Gastroesophageal sphincter (tissue), 4 donors: ENCODE measurements at regions not wholly inside any gene's neighbourhood (a gene's known extent, or its start where the extent isn't known, plus 50 kb on each side); places are given as distances from the start of the nearest gene placed in this dataset.

Source experiments
- ATAC-seq: fragments of 150-250 bp; one replicate; pipeline ENCODE4 v1.9.1; 2016; ENCODE audit warnings: mild to moderate bottlenecking, moderate library complexity
- H3K27ac ChIP-seq, 4 donors: fragments of 200-600 bp; sonication (generic) in 3 of 4; 1 replicate in 3 of 4; 2 replicates in 1 of 4; pipeline ENCODE4 v1.5.1; 2016 to 2019
- H3K27me3 ChIP-seq: fragments of 200-600 bp; sonication (generic); one replicate; pipeline ENCODE4 v1.5.1; 2019
- H3K36me3 ChIP-seq, 2 donors: fragments of 200-600 bp; sonication (generic); one replicate each; pipeline ENCODE4 v1.5.1; 2019; ENCODE audit warnings: control low read depth in 1 of 2
- H3K4me1 ChIP-seq, 3 donors: fragments of 200-600 bp; sonication (generic); 1 replicate in 2 of 3; 2 replicates in 1 of 3; pipeline ENCODE4 v1.5.1; 2016 to 2019; ENCODE audit warnings: control low read depth in 2 of 3
- H3K4me3 ChIP-seq, 2 donors: fragments of 200-600 bp; sonication (generic); one replicate each; pipeline ENCODE4 v1.5.1; 2019; ENCODE audit warnings: mild to moderate bottlenecking in 1 of 2, moderate library complexity in 1 of 2
- H3K9me3 ChIP-seq, 3 donors: fragments of 200-600 bp; sonication (generic); one replicate each; pipeline ENCODE4 v1.5.1; 2017 to 2019; ENCODE audit warnings: control low read depth in 2 of 3
- EP300 ChIP-seq: sonication (generic); formaldehyde crosslinking; IDR thresholded peaks from one replicate; pipeline ENCODE4 v1.6.1; 2017; ENCODE audit warnings: antibody characterized with exemption, mild to moderate bottlenecking
- POLR2A ChIP-seq, 2 donors: fragments of 450-650 bp; IDR thresholded peaks; one replicate each; pipeline ENCODE4 v1.6.1; 2017; ENCODE audit warnings: antibody characterized with exemption in 2 of 2, mild to moderate bottlenecking in 2 of 2, moderate library complexity in 1 of 2
- POLR2AphosphoS5 ChIP-seq: sonication (generic); formaldehyde crosslinking; IDR thresholded peaks from one replicate; pipeline ENCODE4 v1.6.1; 2017; ENCODE audit warnings: antibody characterized with exemption
- WGBS, 2 donors: methylation state at CpG; one replicate each; pipeline ENCODE4 v1.1.5; 2018; ENCODE audit warnings: low coverage in 1 of 2; 5-methylcytosine and 5-hydroxymethylcytosine counted together
- TF ChIP-seq, protein P1 (sequence below), 4 experiments: fragments of 200-600 bp in 2 of 4; fragments of 450-650 bp in 2 of 4; sonication (generic) in 1 of 4; IDR thresholded peaks; one replicate each; pipeline ENCODE4 v1.5.1; 2017 to 2019; ENCODE audit warnings: antibody characterized with exemption in 4 of 4, mild to moderate bottlenecking in 2 of 4, moderate library complexity in 2 of 4

- no peak for TF ChIP-seq POLR2AphosphoS5
- TF ChIP-seq, protein P1, sequence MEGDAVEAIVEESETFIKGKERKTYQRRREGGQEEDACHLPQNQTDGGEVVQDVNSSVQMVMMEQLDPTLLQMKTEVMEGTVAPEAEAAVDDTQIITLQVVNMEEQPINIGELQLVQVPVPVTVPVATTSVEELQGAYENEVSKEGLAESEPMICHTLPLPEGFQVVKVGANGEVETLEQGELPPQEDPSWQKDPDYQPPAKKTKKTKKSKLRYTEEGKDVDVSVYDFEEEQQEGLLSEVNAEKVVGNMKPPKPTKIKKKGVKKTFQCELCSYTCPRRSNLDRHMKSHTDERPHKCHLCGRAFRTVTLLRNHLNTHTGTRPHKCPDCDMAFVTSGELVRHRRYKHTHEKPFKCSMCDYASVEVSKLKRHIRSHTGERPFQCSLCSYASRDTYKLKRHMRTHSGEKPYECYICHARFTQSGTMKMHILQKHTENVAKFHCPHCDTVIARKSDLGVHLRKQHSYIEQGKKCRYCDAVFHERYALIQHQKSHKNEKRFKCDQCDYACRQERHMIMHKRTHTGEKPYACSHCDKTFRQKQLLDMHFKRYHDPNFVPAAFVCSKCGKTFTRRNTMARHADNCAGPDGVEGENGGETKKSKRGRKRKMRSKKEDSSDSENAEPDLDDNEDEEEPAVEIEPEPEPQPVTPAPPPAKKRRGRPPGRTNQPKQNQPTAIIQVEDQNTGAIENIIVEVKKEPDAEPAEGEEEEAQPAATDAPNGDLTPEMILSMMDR (IDR thresholded peaks at IDR 0.05): no peak
- no peak for TF ChIP-seq POLR2A (IDR thresholded peaks at IDR 0.05)
- TF ChIP-seq EP300: no peak
- Histone ChIP-seq H3K4me3 (no peak overlapping the region), H3K27me3 (no peaks in the 10 kb centered on the region), H3K9me3 (no peaks in the 10 kb centered on the region), H3K27ac (no peak overlapping the region), H3K4me1 (no peaks in the 10 kb centered on the region), H3K36me3 (no peaks in the 10 kb centered on the region)
- 100% methylated on average over 1 of the region's 1 CpG for WGBS, 2 donors
- ATAC-seq: no peak
These were observed 333.4 kb upstream of the TBC1D5 start for GRCh38 chr3:18075799-18076198.

DNA sequence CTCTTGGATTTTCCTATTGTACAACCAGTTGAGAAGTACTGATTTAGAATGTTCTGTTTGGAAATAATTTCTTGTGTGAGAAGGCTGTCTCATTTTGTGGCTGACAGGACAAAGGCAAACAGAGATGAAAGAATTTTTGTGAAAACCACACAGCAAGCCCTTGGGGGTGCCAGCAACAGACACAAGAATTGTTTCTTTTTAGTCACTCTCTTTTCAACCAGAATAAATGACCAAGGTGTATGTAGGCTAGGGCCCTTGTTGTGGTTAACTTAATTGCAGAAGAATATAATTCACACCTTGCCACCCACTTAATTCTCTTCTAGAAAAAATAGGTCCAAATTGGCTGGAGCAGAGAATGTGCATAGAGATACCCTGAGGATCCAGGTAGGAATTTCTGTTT, 329.4 kb upstream of the TBC1D5 start:
- no peak overlapping the region for H3K27ac ChIP-seq
- H3K27me3 ChIP-seq: no peaks in the 10 kb centered on the region
- H3K4me1 ChIP-seq: no peaks in the 10 kb centered on the region
- H3K9me3 ChIP-seq: no peaks in the 10 kb centered on the region
- no peak overlapping the region for H3K4me3 ChIP-seq
- no peak for ATAC-seq
- no peaks in the 10 kb centered on the region for H3K36me3 ChIP-seq
- TF ChIP-seq EP300 (no peak), POLR2AphosphoS5 (no peak), POLR2A (IDR thresholded peaks at IDR 0.05) (no peak)
- TF ChIP-seq, protein P1 (IDR thresholded peaks at IDR 0.05): no peak

- ATAC-seq: no peak
- Histone ChIP-seq H3K27ac (no peak overlapping the region), H3K4me3 (no peak overlapping the region), H3K9me3 (no peaks in the 10 kb centered on the region), H3K27me3 (no peaks in the 10 kb centered on the region), H3K4me1 (no peaks in the 10 kb centered on the region), H3K36me3 (no peaks in the 10 kb centered on the region)
- TF ChIP-seq POLR2A (IDR thresholded peaks at IDR 0.05) (no peak), POLR2AphosphoS5 (no peak), EP300 (no peak)
- TF ChIP-seq, protein P1 (IDR thresholded peaks at IDR 0.05): no peak
- 65 to 100% methylated on average over 1 of the region's 1 CpG for WGBS, 2 donors
These were observed 328.5 kb upstream of the TBC1D5 start for GRCh38 chr3:18070944-18071343.

DNA sequence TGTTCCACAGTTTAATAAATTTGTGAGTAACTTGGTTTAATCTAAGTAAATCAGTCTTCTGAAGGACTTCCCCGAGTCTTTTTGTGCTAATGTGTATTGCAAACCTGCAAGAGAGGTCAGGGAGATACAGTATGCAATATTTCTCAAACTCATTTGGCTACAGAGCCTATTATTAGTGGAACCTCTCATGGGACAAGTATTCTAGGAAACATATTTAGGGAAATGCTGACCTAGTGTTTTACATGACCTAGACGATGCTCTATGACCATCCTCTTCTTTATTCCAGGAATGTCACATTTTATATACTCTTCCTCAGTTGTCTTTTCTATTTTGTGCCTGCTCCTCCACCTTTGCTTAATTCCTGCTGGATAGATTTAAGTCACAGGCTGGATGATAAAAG, 327.8 kb upstream of the TBC1D5 start:
- 48 to 61% methylated on average over 2 of the region's 2 CpGs for WGBS, 2 donors
- no peaks in the 10 kb centered on the region for H3K27me3 ChIP-seq
- H3K9me3 ChIP-seq: no peaks in the 10 kb centered on the region
- H3K36me3 ChIP-seq: no peaks in the 10 kb centered on the region
- H3K4me1 ChIP-seq: no peaks in the 10 kb centered on the region
- H3K4me3 ChIP-seq: no peak overlapping the region
- TF ChIP-seq POLR2A (IDR thresholded peaks at IDR 0.05) (no peak), POLR2AphosphoS5 (no peak), EP300 (no peak)
- TF ChIP-seq, protein P1 (IDR thresholded peaks at IDR 0.05): no peak
- no peak overlapping the region for H3K27ac ChIP-seq
- no peak for ATAC-seq

DNA sequence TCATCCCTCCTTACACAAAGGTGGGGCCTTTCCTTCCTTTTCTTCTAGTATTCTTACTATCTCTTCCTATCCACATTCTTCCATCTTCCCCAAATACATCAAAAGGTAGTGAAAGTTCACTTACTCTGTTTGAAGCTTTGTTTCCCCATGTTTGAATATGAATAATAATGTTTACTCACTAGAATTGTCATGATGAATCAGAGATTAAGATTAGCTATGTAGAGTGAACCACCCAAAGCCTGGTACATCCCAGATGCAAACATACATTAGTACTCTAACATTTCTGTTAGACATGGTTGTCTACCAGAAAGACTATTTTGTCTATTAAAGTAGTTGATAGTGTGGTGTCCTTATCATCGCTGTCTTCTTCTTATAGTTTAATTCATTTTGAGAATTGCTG, 327.1 kb upstream of the TBC1D5 start:
- Histone ChIP-seq H3K4me1 (no peaks in the 10 kb centered on the region), H3K4me3 (no peak overlapping the region), H3K27me3 (no peaks in the 10 kb centered on the region), H3K9me3 (no peaks in the 10 kb centered on the region), H3K27ac (no peak overlapping the region), H3K36me3 (no peaks in the 10 kb centered on the region)
- TF ChIP-seq EP300 (no peak), POLR2A (IDR thresholded peaks at IDR 0.05) (no peak), POLR2AphosphoS5 (no peak)
- TF ChIP-seq, protein P1 (IDR thresholded peaks at IDR 0.05): no peak
- WGBS, 2 donors: 100% methylated on average over 1 of the region's 1 CpG
- ATAC-seq: no peak
